Skeletal muscle satellite cell (primary cell): ENCODE measurements at regions not wholly inside any gene's neighbourhood (a gene's known extent, or its start where the extent isn't known, plus 50 kb on each side); places are given as distances from the start of the nearest gene placed in this dataset.
"Not testable (repeated sequence)": the region's sequence is repeated elsewhere in the genome, so short reads cannot be mapped to it uniquely, and the experiment has no call there.

ENCODE experiments used
- H3K27me3 ChIP-seq: 2 replicates; pipeline ENCODE4 v1.7.0; 2013; ENCODE audit warnings: low read length; ENCODE audit not compliant: control insufficient read depth, insufficient read depth
- H3K36me3 ChIP-seq: 2 replicates; pipeline ENCODE4 v1.7.0; 2013; ENCODE audit warnings: mild to moderate bottlenecking, control low read depth, low read length; ENCODE audit not compliant: insufficient read depth
- H3K4me1 ChIP-seq: 2 replicates; pipeline ENCODE4 v1.7.0; 2013; ENCODE audit warnings: low read length; ENCODE audit not compliant: control insufficient read depth, insufficient read depth
- H3K4me2 ChIP-seq: 2 replicates; pipeline ENCODE4 v1.7.0; 2013; ENCODE audit warnings: mild to moderate bottlenecking, low read length
- H3K4me3 ChIP-seq: 2 replicates; pipeline ENCODE4 v1.7.0; 2013; ENCODE audit warnings: low read length
- H3K9ac ChIP-seq: 2 replicates; pipeline ENCODE4 v1.7.0; 2013; ENCODE audit warnings: mild to moderate bottlenecking, low read depth, low read length, moderate library complexity
- H3K9me3 ChIP-seq: replicated peaks from 2 replicates; pipeline ENCODE4 v1.7.0; 2013; ENCODE audit warnings: mild to moderate bottlenecking, control low read depth, low read length

- H3K9ac ChIP-seq = no peak overlapping the region
- H3K27me3 ChIP-seq = peaks cover 28% of the 10 kb centered on the region
- no peaks in the 10 kb centered on the region for H3K36me3 ChIP-seq
- no peak overlapping the region for H3K4me3 ChIP-seq
- peaks cover 5% of the 10 kb centered on the region for H3K9me3 ChIP-seq
- no peaks in the 10 kb centered on the region for H3K4me1 ChIP-seq
- no peak overlapping the region for H3K4me2 ChIP-seq
Measured at GRCh38 chr3:194880940-194881925, 195.6 kb downstream of the FAM43A start.

GRCh38 chr3:194884649-194885315 lies 199.1 kb downstream of the FAM43A start:
- Histone ChIP-seq H3K9ac (no peak overlapping the region), H3K9me3 (peaks cover 5% of the 10 kb centered on the region), H3K36me3 (no peaks in the 10 kb centered on the region), H3K27me3 (peaks cover 11% of the 10 kb centered on the region), H3K4me3 (no peak overlapping the region), H3K4me2 (no peak overlapping the region), H3K4me1 (no peaks in the 10 kb centered on the region)

GRCh38 chr3:194885766-194886165 lies 200.1 kb downstream of the FAM43A start:
- Histone ChIP-seq H3K36me3 (no peaks in the 10 kb centered on the region), H3K4me2 (no peak overlapping the region), H3K27me3 (peaks cover 6% of the 10 kb centered on the region)

GRCh38 chr3:194886836-194887235 lies 201.2 kb downstream of the FAM43A start:
- Histone ChIP-seq H3K4me2 (no peak overlapping the region), H3K4me3 (no peak overlapping the region), H3K9me3 (peaks cover 5% of the 10 kb centered on the region), H3K9ac (no peak overlapping the region), H3K36me3 (no peaks in the 10 kb centered on the region), H3K27me3 (peaks cover under 1% of the 10 kb centered on the region), H3K4me1 (no peaks in the 10 kb centered on the region)

More at GRCh38 chr3:194885766-194886165, 200.1 kb downstream of the FAM43A start:
- Histone ChIP-seq H3K4me1 (no peaks in the 10 kb centered on the region), H3K9me3 (peaks cover 5% of the 10 kb centered on the region), H3K9ac (no peak overlapping the region), H3K4me3 (no peak overlapping the region)

- H3K27me3 ChIP-seq, H3K9ac ChIP-seq, H3K4me1 ChIP-seq, H3K36me3 ChIP-seq, H3K9me3 ChIP-seq, H3K4me3 ChIP-seq, H3K4me2 ChIP-seq: not testable (repeated sequence)
Measured at GRCh38 chr3:194888062-194888461, 202.4 kb downstream of the FAM43A start.

GRCh38 chr3:194888916-194889315 lies 203.2 kb downstream of the FAM43A start:
- peaks cover 6% of the 10 kb centered on the region for H3K27me3 ChIP-seq

GRCh38 chr3:194890091-194890490 lies 204.4 kb downstream of the FAM43A start:
- Histone ChIP-seq H3K9ac (no peak overlapping the region), H3K4me3 (no peak overlapping the region), H3K36me3 (no peaks in the 10 kb centered on the region), H3K9me3 (no peaks in the 10 kb centered on the region), H3K4me2 (no peak overlapping the region), H3K4me1 (no peaks in the 10 kb centered on the region), H3K27me3 (peaks cover 6% of the 10 kb centered on the region)

More at GRCh38 chr3:194888916-194889315, 203.2 kb downstream of the FAM43A start:
- Histone ChIP-seq H3K9ac (no peak overlapping the region), H3K36me3 (no peaks in the 10 kb centered on the region), H3K4me3 (no peak overlapping the region), H3K4me2 (no peak overlapping the region), H3K9me3 (peaks cover 2% of the 10 kb centered on the region), H3K4me1 (no peaks in the 10 kb centered on the region)

GRCh38 chr3:194893121-194893987 lies 207.7 kb downstream of the FAM43A start:
- H3K4me3 ChIP-seq = no peak overlapping the region
- H3K36me3 ChIP-seq = no peaks in the 10 kb centered on the region
- H3K27me3 ChIP-seq = peaks cover 6% of the 10 kb centered on the region
- H3K9ac ChIP-seq = no peak overlapping the region
- no peak overlapping the region for H3K4me2 ChIP-seq
- no peaks in the 10 kb centered on the region for H3K4me1 ChIP-seq
- no peaks in the 10 kb centered on the region for H3K9me3 ChIP-seq

- Histone ChIP-seq H3K4me2 (no peak overlapping the region), H3K9ac (no peak overlapping the region), H3K4me1 (no peaks in the 10 kb centered on the region), H3K4me3 (no peak overlapping the region), H3K27me3 (peaks cover 10% of the 10 kb centered on the region), H3K9me3 (no peaks in the 10 kb centered on the region), H3K36me3 (no peaks in the 10 kb centered on the region)
Measured at GRCh38 chr3:194894538-194894937, 208.9 kb downstream of the FAM43A start.

- Histone ChIP-seq H3K4me1 (no peaks in the 10 kb centered on the region), H3K9me3 (no peaks in the 10 kb centered on the region), H3K27me3 (peaks cover 11% of the 10 kb centered on the region), H3K36me3 (no peaks in the 10 kb centered on the region), H3K4me2 (no peak overlapping the region), H3K4me3 (no peak overlapping the region), H3K9ac (no peak overlapping the region)
Measured at GRCh38 chr3:194900854-194901522, 215.3 kb downstream of the FAM43A start.
